ENCODE measurements at regions not wholly inside any gene's neighbourhood (a gene's known extent, or its start where the extent isn't known, plus 50 kb on each side); places are given as distances from the start of the nearest gene placed in this dataset.

GRCh38 chr13:105436943-105437342 is 1098.5 kb downstream of the EFNB2 start:
- TF ChIP-seq EP300 (IDR thresholded peaks at IDR 0.05) (no peak), POLR2AphosphoS5 (IDR thresholded peaks at IDR 0.05) (no peak), POLR2A (IDR thresholded peaks at IDR 0.05; ENCODE audit: low read depth) (no peak), CTCF (IDR thresholded peaks at IDR 0.05) (no peak)

GRCh38 chr13:105432438-105432837 is 1103.0 kb downstream of the EFNB2 start:
- Histone ChIP-seq H3K4me1 (no peaks in the 10 kb centered on the region), H3K36me3 (no peaks in the 10 kb centered on the region), H3K4me3 (no peak overlapping the region), H3K27ac (replicated peaks in 1 of 4) (no peak overlapping the region), H3K9me3 (no peaks in the 10 kb centered on the region), H3K27me3 (no peaks in the 10 kb centered on the region)
- no peak for TF ChIP-seq CTCF (IDR thresholded peaks at IDR 0.05)
- TF ChIP-seq POLR2AphosphoS5 (IDR thresholded peaks at IDR 0.05): no peak
- TF ChIP-seq POLR2A (IDR thresholded peaks at IDR 0.05; ENCODE audit: low read depth): no peak
- no peak for TF ChIP-seq EP300 (IDR thresholded peaks at IDR 0.05)
- no peak for DNase-seq (ENCODE audit: extremely low spot score)
- 66% methylated on average over 2 of the region's 2 CpGs for WGBS
- intact Hi-C loops (cut with DNase I): no loop called here

More at GRCh38 chr13:105436943-105437342, 1098.5 kb downstream of the EFNB2 start:
- no peak for DNase-seq (ENCODE audit: extremely low spot score)
- H3K9me3 ChIP-seq: no peaks in the 10 kb centered on the region
- H3K4me1 ChIP-seq: peaks cover 0 to 13% (median 7%) of the 10 kb centered on the region in 4 donors
- H3K27ac ChIP-seq (replicated peaks in 1 of 4): no peak overlapping the region
- no peak overlapping the region for H3K4me3 ChIP-seq
- H3K36me3 ChIP-seq: no peaks in the 10 kb centered on the region
- no peaks in the 10 kb centered on the region for H3K27me3 ChIP-seq
- intact Hi-C loops (cut with DNase I): no loop called here

- Histone ChIP-seq H3K36me3 (no peaks in the 10 kb centered on the region), H3K27me3 (no peaks in the 10 kb centered on the region), H3K27ac (replicated peaks in 1 of 4) (no peak overlapping the region), H3K4me1 (no peaks in the 10 kb centered on the region), H3K4me3 (no peak overlapping the region), H3K9me3 (no peaks in the 10 kb centered on the region)
- WGBS: 73% methylated on average over 2 of the region's 2 CpGs
- intact Hi-C loops (cut with DNase I): no loop called here
- TF ChIP-seq CTCF (IDR thresholded peaks at IDR 0.05): no peak
- no peak for TF ChIP-seq POLR2A (IDR thresholded peaks at IDR 0.05; ENCODE audit: low read depth)
- TF ChIP-seq EP300 (IDR thresholded peaks at IDR 0.05): no peak
- TF ChIP-seq POLR2AphosphoS5 (IDR thresholded peaks at IDR 0.05): no peak
- no peak for DNase-seq (ENCODE audit: extremely low spot score)
These were observed 1106.7 kb downstream of the EFNB2 start for GRCh38 chr13:105428811-105429210.

- intact Hi-C loops (cut with DNase I): no loop called here
- Histone ChIP-seq H3K27me3 (no peaks in the 10 kb centered on the region), H3K4me3 (no peak overlapping the region), H3K27ac (replicated peaks in 1 of 4) (no peak overlapping the region), H3K4me1 (no peaks in the 10 kb centered on the region), H3K36me3 (no peaks in the 10 kb centered on the region), H3K9me3 (no peaks in the 10 kb centered on the region)
- no peak for DNase-seq (ENCODE audit: extremely low spot score)
- 84% methylated on average over 5 of the region's 5 CpGs for WGBS
- TF ChIP-seq POLR2A (IDR thresholded peaks at IDR 0.05; ENCODE audit: low read depth): no peak
- no peak for TF ChIP-seq POLR2AphosphoS5 (IDR thresholded peaks at IDR 0.05)
- TF ChIP-seq EP300 (IDR thresholded peaks at IDR 0.05): no peak
- TF ChIP-seq CTCF (IDR thresholded peaks at IDR 0.05): no peak
These were observed 1109.0 kb downstream of the EFNB2 start for GRCh38 chr13:105426441-105426840.

GRCh38 chr13:105414639-105415038 is 1120.8 kb downstream of the EFNB2 start:
- DNase-seq (ENCODE audit: extremely low spot score): no peak
- intact Hi-C loops (cut with DNase I): loop anchor here (10.0 kb wide), 1 partner anchor 1120 kb away; the partner anchor contains the start of gene EFNB2
- no peaks in the 10 kb centered on the region for H3K27me3 ChIP-seq
- H3K4me1 ChIP-seq: no peaks in the 10 kb centered on the region
- WGBS: 90% methylated on average over 1 of the region's 1 CpG
- H3K9me3 ChIP-seq: no peaks in the 10 kb centered on the region
- no peak overlapping the region for H3K27ac ChIP-seq (replicated peaks in 1 of 4)
- TF ChIP-seq EP300 (IDR thresholded peaks at IDR 0.05): no peak
- TF ChIP-seq CTCF (IDR thresholded peaks at IDR 0.05): no peak
- no peak for TF ChIP-seq POLR2A (IDR thresholded peaks at IDR 0.05; ENCODE audit: low read depth)
- TF ChIP-seq POLR2AphosphoS5 (IDR thresholded peaks at IDR 0.05): no peak
- H3K4me3 ChIP-seq: no peak overlapping the region
- no peaks in the 10 kb centered on the region for H3K36me3 ChIP-seq

Data from esophagus muscularis mucosa (tissue), 4 donors.